ENCODE measurements at regions not wholly inside any gene's neighbourhood (a gene's known extent, or its start where the extent isn't known, plus 50 kb on each side); places are given as distances from the start of the nearest gene placed in this dataset.

DNA sequence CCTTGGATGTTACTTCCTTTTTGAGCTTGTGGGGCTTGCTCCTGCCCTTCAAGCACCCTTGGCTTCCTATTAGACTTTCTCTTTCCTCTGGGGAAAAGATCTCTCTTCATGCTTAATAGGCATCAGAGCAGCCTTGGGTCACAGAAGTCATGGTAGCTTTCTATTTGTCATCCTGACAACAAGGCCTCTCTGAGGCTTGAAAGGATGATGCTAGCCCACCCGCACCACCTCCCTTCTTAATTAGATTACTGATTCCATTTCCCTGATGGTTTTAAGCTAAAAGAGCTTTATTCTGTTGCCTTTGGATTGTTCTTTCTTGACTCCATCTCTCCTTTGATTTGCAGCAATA lies 435.5 kb upstream of the TPM1 start:
- no peaks in the 10 kb centered on the region for H3K9me3 Mint-ChIP-seq
- WGBS, 2 experiments (ENCODE audit: insufficient coverage in 1 of 2, insufficient read length in 1 of 2) = 100% methylated on average over 1 of the region's 1 CpG
- H3K27me3 ChIP-seq (ENCODE audit: control insufficient read depth, insufficient read depth, low read length, poor library complexity, severe bottlenecking) = no peaks in the 10 kb centered on the region
- no peak overlapping the region for H3K27ac Mint-ChIP-seq
- H3K4me3 Mint-ChIP-seq = no peak overlapping the region
- TF ChIP-seq, protein P1, sequence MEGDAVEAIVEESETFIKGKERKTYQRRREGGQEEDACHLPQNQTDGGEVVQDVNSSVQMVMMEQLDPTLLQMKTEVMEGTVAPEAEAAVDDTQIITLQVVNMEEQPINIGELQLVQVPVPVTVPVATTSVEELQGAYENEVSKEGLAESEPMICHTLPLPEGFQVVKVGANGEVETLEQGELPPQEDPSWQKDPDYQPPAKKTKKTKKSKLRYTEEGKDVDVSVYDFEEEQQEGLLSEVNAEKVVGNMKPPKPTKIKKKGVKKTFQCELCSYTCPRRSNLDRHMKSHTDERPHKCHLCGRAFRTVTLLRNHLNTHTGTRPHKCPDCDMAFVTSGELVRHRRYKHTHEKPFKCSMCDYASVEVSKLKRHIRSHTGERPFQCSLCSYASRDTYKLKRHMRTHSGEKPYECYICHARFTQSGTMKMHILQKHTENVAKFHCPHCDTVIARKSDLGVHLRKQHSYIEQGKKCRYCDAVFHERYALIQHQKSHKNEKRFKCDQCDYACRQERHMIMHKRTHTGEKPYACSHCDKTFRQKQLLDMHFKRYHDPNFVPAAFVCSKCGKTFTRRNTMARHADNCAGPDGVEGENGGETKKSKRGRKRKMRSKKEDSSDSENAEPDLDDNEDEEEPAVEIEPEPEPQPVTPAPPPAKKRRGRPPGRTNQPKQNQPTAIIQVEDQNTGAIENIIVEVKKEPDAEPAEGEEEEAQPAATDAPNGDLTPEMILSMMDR (conservative IDR thresholded peaks at IDR 0.05) = no peak
- no peaks in the 10 kb centered on the region for H3K36me3 Mint-ChIP-seq (ENCODE audit: low read depth)
- no peaks in the 10 kb centered on the region for H3K9me3 ChIP-seq (ENCODE audit: control insufficient read depth, low read length)
- no peaks in the 10 kb centered on the region for H3K36me3 ChIP-seq (ENCODE audit: control insufficient read depth, insufficient read depth, low read length)
- peaks cover 8% of the 10 kb centered on the region for H3K4me1 Mint-ChIP-seq
- H3K4me1 ChIP-seq (ENCODE audit: control insufficient read depth, insufficient read depth, low read length) = no peaks in the 10 kb centered on the region
- no peak overlapping the region for H3K9ac ChIP-seq (ENCODE audit: extremely low read depth, low read length, poor library complexity, severe bottlenecking)
- no peak for DNase-seq
- no peaks in the 10 kb centered on the region for H3K27me3 Mint-ChIP-seq (ENCODE audit: insufficient read depth)
- H3K27ac ChIP-seq (ENCODE audit: low read depth, low read length) = no peak overlapping the region
- H3K4me3 ChIP-seq (ENCODE audit: low read length) = no peak overlapping the region

DNA sequence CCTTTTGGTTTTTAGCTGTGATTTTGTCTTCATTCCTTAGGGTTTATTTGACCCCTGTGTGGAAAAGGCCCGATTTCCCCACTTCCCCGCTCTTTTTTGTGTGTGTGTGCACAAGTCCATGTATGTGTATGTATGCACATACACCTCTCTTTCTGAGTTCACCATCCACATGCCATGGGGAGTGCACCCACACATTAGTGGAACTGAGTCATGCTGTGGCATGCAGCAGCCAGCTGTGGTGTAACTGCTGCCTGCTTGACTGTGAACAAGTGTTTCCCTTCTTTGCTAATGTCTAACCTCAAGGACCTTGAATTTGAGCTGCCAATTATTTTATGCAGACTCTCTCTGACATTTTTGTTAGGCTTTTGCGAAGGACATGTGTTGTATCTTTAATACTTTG lies 434.9 kb upstream of the TPM1 start:
- Mint-ChIP-seq H3K27ac (no peak overlapping the region), H3K4me1 (peaks cover 14% of the 10 kb centered on the region), H3K9me3 (no peaks in the 10 kb centered on the region), H3K27me3 (ENCODE audit: insufficient read depth) (no peaks in the 10 kb centered on the region), H3K36me3 (ENCODE audit: low read depth) (no peaks in the 10 kb centered on the region), H3K4me3 (no peak overlapping the region)
- H3K27me3 ChIP-seq (ENCODE audit: control insufficient read depth, insufficient read depth, low read length, poor library complexity, severe bottlenecking) = no peaks in the 10 kb centered on the region
- no peaks in the 10 kb centered on the region for H3K4me1 ChIP-seq (ENCODE audit: control insufficient read depth, insufficient read depth, low read length)
- H3K9ac ChIP-seq (ENCODE audit: extremely low read depth, low read length, poor library complexity, severe bottlenecking) = no peak overlapping the region
- H3K36me3 ChIP-seq (ENCODE audit: control insufficient read depth, insufficient read depth, low read length) = no peaks in the 10 kb centered on the region
- no peak overlapping the region for H3K4me3 ChIP-seq (ENCODE audit: low read length)
- DNase-seq = no peak
- no peaks in the 10 kb centered on the region for H3K9me3 ChIP-seq (ENCODE audit: control insufficient read depth, low read length)
- 100% methylated on average over 1 of the region's 3 CpGs; no CpG with 5 or more reads in 1 of the 2 experiments for WGBS, 2 experiments (ENCODE audit: insufficient coverage in 1 of 2, insufficient read length in 1 of 2)
- TF ChIP-seq, protein P1 (conservative IDR thresholded peaks at IDR 0.05) = no peak
- H3K27ac ChIP-seq (ENCODE audit: low read depth, low read length) = no peak overlapping the region

DNA sequence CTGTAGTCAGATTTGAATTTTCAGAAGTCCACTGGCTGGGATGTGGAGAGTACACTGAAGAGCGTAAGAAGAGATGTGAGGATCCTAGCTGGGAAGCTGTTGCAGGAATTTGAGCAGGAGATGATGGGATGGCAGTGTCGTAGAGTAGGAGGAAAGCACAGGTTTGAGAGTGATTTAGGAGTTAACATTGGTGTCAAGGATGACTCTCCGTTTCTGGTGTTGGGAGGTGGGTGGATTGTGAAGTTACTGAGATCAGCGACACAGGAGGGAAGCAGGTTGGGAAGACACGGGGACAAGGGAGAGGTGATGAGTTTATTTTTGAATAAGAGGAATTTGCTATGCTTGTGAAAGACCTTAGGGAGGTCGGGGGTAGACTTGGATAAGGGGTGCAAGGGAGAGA lies 434.2 kb upstream of the TPM1 start:
- Mint-ChIP-seq H3K4me3 (no peak overlapping the region), H3K9me3 (no peaks in the 10 kb centered on the region), H3K27ac (no peak overlapping the region), H3K36me3 (ENCODE audit: low read depth) (no peaks in the 10 kb centered on the region), H3K4me1 (peaks cover 16% of the 10 kb centered on the region), H3K27me3 (ENCODE audit: insufficient read depth) (no peaks in the 10 kb centered on the region)
- no peak for DNase-seq
- Histone ChIP-seq H3K4me1 (ENCODE audit: control insufficient read depth, insufficient read depth, low read length) (no peaks in the 10 kb centered on the region), H3K4me3 (ENCODE audit: low read length) (no peak overlapping the region), H3K9ac (ENCODE audit: extremely low read depth, low read length, poor library complexity, severe bottlenecking) (no peak overlapping the region), H3K36me3 (ENCODE audit: control insufficient read depth, insufficient read depth, low read length) (no peaks in the 10 kb centered on the region), H3K27me3 (ENCODE audit: control insufficient read depth, insufficient read depth, low read length, poor library complexity, severe bottlenecking) (no peaks in the 10 kb centered on the region), H3K9me3 (ENCODE audit: control insufficient read depth, low read length) (no peaks in the 10 kb centered on the region), H3K27ac (ENCODE audit: low read depth, low read length) (no peak overlapping the region)
- TF ChIP-seq, protein P1 (conservative IDR thresholded peaks at IDR 0.05) = no peak
- 91 to 93% methylated on average over 6 of the region's 6 CpGs for WGBS, 2 experiments (ENCODE audit: insufficient coverage in 1 of 2, insufficient read length in 1 of 2)

Measured in endodermal cell (in vitro differentiated cells).